ENCODE measurements at regions not wholly inside any gene's neighbourhood (a gene's known extent, or its start where the extent isn't known, plus 50 kb on each side); places are given as distances from the start of the nearest gene placed in this dataset.

DNA sequence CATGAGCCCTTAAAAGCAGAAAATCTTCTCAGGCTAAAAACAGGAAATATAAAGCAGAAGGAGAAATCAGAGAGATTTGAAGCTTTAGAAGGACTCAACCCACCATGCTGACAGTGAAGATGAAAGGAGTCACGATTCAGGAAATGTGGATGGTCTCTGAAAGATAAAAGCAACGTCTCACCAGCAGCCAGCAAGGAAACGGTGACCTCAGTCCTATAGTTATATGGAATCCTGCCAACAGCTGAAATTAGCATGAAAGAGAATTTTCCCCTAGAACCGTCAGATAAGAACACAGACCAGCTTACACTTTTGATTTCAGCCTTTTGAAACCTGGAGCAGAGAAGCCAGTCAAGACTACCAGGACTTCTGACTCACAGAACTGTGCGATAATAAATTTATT is 715.7 kb upstream of the HTR2C start:
- TF ChIP-seq BACH1 (IDR thresholded peaks at IDR 0.05; ENCODE audit: low read length), result no peak
- no peak for TF ChIP-seq POLR2A (IDR thresholded peaks at IDR 0.05; ENCODE audit: control extremely low read depth in 1 of 2, low read depth in 2 of 2, low read length in 2 of 2)
- TF ChIP-seq JUND (IDR thresholded peaks at IDR 0.05; ENCODE audit: low read length), result no peak
- TF ChIP-seq JUN (IDR thresholded peaks at IDR 0.05; ENCODE audit: low read depth, low read length), result no peak
- TF ChIP-seq EZH2 (IDR thresholded peaks at IDR 0.05; ENCODE audit: low read depth, low read length, severe bottlenecking), result no peak
- TF ChIP-seq, protein P1, sequence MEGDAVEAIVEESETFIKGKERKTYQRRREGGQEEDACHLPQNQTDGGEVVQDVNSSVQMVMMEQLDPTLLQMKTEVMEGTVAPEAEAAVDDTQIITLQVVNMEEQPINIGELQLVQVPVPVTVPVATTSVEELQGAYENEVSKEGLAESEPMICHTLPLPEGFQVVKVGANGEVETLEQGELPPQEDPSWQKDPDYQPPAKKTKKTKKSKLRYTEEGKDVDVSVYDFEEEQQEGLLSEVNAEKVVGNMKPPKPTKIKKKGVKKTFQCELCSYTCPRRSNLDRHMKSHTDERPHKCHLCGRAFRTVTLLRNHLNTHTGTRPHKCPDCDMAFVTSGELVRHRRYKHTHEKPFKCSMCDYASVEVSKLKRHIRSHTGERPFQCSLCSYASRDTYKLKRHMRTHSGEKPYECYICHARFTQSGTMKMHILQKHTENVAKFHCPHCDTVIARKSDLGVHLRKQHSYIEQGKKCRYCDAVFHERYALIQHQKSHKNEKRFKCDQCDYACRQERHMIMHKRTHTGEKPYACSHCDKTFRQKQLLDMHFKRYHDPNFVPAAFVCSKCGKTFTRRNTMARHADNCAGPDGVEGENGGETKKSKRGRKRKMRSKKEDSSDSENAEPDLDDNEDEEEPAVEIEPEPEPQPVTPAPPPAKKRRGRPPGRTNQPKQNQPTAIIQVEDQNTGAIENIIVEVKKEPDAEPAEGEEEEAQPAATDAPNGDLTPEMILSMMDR (IDR thresholded peaks at IDR 0.05; ENCODE audit: control extremely low read depth in 1 of 3, insufficient read depth in 1 of 3, low read depth in 1 of 3, low read length in 3 of 3), result no peak
- TF ChIP-seq CEBPB (IDR thresholded peaks at IDR 0.05; ENCODE audit: low read depth, low read length), result no peak
- no peak for TF ChIP-seq EP300 (IDR thresholded peaks at IDR 0.05; ENCODE audit: borderline replicate concordance in 1 of 2, low read depth in 2 of 2, low read length in 2 of 2)
- TF ChIP-seq POLR2AphosphoS5 (IDR thresholded peaks at IDR 0.05; ENCODE audit: low read depth, low read length), result no peak
- TF ChIP-seq CREB1 (IDR thresholded peaks at IDR 0.05), result no peak
- TF ChIP-seq PHF8 (conservative IDR thresholded peaks at IDR 0.05; ENCODE audit: low read depth, low read length), result no peak
- TF ChIP-seq NANOG (IDR thresholded peaks at IDR 0.05; ENCODE audit: insufficient read depth, low read depth, low read length, poor library complexity, severe bottlenecking), result no peak
- no peak for TF ChIP-seq KDM5A (IDR thresholded peaks at IDR 0.05; ENCODE audit: low read length)
- no peak for TF ChIP-seq RNF2 (IDR thresholded peaks at IDR 0.05; ENCODE audit: borderline replicate concordance, low read depth, low read length, missing control alignments, poor library complexity, severe bottlenecking)
